Esophagus muscularis mucosa (tissue), 4 donors: ENCODE measurements at regions not wholly inside any gene's neighbourhood (a gene's known extent, or its start where the extent isn't known, plus 50 kb on each side); places are given as distances from the start of the nearest gene placed in this dataset.
A peak's percentile ranks its signal among the peaks of the same experiment; 100 is the strongest.

Experiments
- DNase-seq: peaks from one replicate; pipeline ENCODE4 v3.0.0-alpha.2; 2017; ENCODE audit errors: extremely low spot score
- H3K27ac ChIP-seq, 4 donors: fragments of 200-600 bp; sonication (generic); replicated peaks in 1 of 4; 1 replicate in 3 of 4; 2 replicates in 1 of 4; pipeline ENCODE4 v1.5.1; 2016 to 2019; ENCODE audit warnings: mild to moderate bottlenecking in 1 of 4
- H3K27me3 ChIP-seq, 4 donors: fragments of 200-600 bp; sonication (generic); one replicate each; pipeline versions ENCODE4 v1.5.1 to v1.6.0; 2016 to 2019
- H3K36me3 ChIP-seq, 4 donors: fragments of 200-600 bp; sonication (generic); one replicate each; pipeline ENCODE4 v1.5.1; 2016 to 2019
- H3K4me1 ChIP-seq, 4 donors: fragments of 200-600 bp; sonication (generic); one replicate each; pipeline ENCODE4 v1.5.1; 2016 to 2019
- H3K4me3 ChIP-seq, 4 donors: fragments of 200-600 bp; sonication (generic); 1 replicate in 2 of 4; 2 replicates in 2 of 4; pipeline ENCODE4 v1.5.1; 2016 to 2019; ENCODE audit warnings: mild to moderate bottlenecking in 4 of 4, moderate library complexity in 1 of 4
- H3K9me3 ChIP-seq, 4 donors: fragments of 200-600 bp; sonication (generic); 1 replicate in 3 of 4; 2 replicates in 1 of 4; pipeline ENCODE4 v1.5.1; 2016 to 2019
- EP300 ChIP-seq: sonication (generic); formaldehyde crosslinking; IDR thresholded peaks from one replicate; pipeline ENCODE4 v1.6.1; 2017; ENCODE audit warnings: antibody characterized with exemption
- POLR2A ChIP-seq: fragments of 450-650 bp; IDR thresholded peaks from one replicate; pipeline ENCODE4 v1.6.1; 2017; ENCODE audit warnings: antibody characterized with exemption, moderate library complexity, mild to moderate bottlenecking, low read depth
- POLR2AphosphoS5 ChIP-seq, 2 donors: sonication (generic); formaldehyde crosslinking; IDR thresholded peaks; one replicate each; pipeline ENCODE4 v1.6.1; 2017; ENCODE audit warnings: antibody characterized with exemption in 2 of 2
- WGBS: methylation state at CpG from one replicate; pipeline ENCODE4 v1.1.5; 2018; 5-methylcytosine and 5-hydroxymethylcytosine counted together
- intact Hi-C: fragments of 100-400 bp; cut with DNase I; formaldehyde crosslinking; loops from one replicate; pipeline ENCODE4 v1.15.1; 2023
- TF ChIP-seq, protein P1 (sequence below), 3 experiments: fragments of 200-600 bp in 2 of 3; fragments of 450-650 bp in 1 of 3; sonication (generic) in 2 of 3; IDR thresholded peaks; one replicate each; pipeline ENCODE4 v1.5.1; 2017 to 2019; ENCODE audit warnings: antibody characterized with exemption in 3 of 3, mild to moderate bottlenecking in 2 of 3, moderate library complexity in 1 of 3

- Histone ChIP-seq H3K27ac (no peak overlapping the region), H3K9me3 (peaks cover 0 to 5% (median 0%) of the 10 kb centered on the region in 4 donors), H3K27me3 (no peaks in the 10 kb centered on the region), H3K36me3 (no peaks in the 10 kb centered on the region), H3K4me3 (no peak overlapping the region), H3K4me1 (peaks cover 6 to 20% (median 15%) of the 10 kb centered on the region in 4 donors)
- TF ChIP-seq, protein P1, sequence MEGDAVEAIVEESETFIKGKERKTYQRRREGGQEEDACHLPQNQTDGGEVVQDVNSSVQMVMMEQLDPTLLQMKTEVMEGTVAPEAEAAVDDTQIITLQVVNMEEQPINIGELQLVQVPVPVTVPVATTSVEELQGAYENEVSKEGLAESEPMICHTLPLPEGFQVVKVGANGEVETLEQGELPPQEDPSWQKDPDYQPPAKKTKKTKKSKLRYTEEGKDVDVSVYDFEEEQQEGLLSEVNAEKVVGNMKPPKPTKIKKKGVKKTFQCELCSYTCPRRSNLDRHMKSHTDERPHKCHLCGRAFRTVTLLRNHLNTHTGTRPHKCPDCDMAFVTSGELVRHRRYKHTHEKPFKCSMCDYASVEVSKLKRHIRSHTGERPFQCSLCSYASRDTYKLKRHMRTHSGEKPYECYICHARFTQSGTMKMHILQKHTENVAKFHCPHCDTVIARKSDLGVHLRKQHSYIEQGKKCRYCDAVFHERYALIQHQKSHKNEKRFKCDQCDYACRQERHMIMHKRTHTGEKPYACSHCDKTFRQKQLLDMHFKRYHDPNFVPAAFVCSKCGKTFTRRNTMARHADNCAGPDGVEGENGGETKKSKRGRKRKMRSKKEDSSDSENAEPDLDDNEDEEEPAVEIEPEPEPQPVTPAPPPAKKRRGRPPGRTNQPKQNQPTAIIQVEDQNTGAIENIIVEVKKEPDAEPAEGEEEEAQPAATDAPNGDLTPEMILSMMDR (IDR thresholded peaks at IDR 0.05): no peak
- TF ChIP-seq EP300: no peak
- TF ChIP-seq POLR2A: no peak
- no peak for TF ChIP-seq POLR2AphosphoS5 (IDR thresholded peaks at IDR 0.05)
- 52% methylated on average over 7 of the region's 7 CpGs for WGBS
- DNase-seq: no peak
- intact Hi-C loops: loop anchor here (2.0 kb wide), 1 partner anchor 30 kb away; no protein-coding TSS in a partner anchor
These were observed 583.0 kb downstream of the BCOR start for GRCh38 chrX:39514801-39515200.

GRCh38 chrX:39516427-39516841 lies 581.3 kb downstream of the BCOR start:
- H3K27me3 ChIP-seq: no peaks in the 10 kb centered on the region
- no peak overlapping the region for H3K27ac ChIP-seq
- intact Hi-C loops: no loop called here
- peaks cover 7 to 25% (median 16%) of the 10 kb centered on the region in 4 donors for H3K4me1 ChIP-seq
- TF ChIP-seq POLR2A: no peak
- TF ChIP-seq, protein P1 (IDR thresholded peaks at IDR 0.05): no peak
- TF ChIP-seq EP300: no peak
- no peak for TF ChIP-seq POLR2AphosphoS5 (IDR thresholded peaks at IDR 0.05)
- no peak overlapping the region for H3K4me3 ChIP-seq
- no peaks in the 10 kb centered on the region for H3K36me3 ChIP-seq
- WGBS: 87% methylated on average over 13 of the region's 17 CpGs
- H3K9me3 ChIP-seq: no peaks in the 10 kb centered on the region
- no peak for DNase-seq

DNA sequence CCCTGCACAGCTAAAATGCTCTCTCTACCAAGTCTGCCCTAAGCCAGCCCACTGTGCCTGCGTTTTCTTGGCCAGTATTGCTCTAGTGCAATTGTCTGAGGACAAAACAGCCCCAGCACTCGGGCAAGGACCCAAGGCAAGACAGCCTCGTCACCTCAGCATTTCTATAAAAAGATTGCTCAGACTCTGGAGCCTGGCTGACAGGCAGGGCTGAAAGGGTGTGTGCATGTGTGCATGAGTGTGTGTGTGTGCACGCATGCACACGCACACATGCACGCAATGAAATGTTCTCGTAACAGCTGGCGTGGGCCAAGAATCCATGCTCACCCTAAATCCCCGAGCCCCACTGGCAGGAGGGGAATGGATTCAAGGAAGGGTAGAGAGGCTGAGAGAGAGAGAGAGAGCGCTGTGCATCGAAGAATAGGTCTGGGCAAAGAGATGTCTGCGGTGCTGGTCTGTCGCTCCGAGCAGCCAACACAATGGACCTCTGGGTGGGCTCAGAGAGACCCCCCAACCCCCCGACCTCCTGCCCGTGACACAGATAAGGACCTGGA lies 579.2 kb downstream of the BCOR start:
- intact Hi-C loops: no loop called here
- H3K4me1 ChIP-seq: peaks cover 7 to 25% (median 16%) of the 10 kb centered on the region in 4 donors
- H3K27ac ChIP-seq: peak overlapping the region; percentile 67 to 78 (median 68)
- TF ChIP-seq POLR2A (no peak), EP300 (no peak), POLR2AphosphoS5 (IDR thresholded peaks at IDR 0.05) (no peak)
- TF ChIP-seq, protein P1 (IDR thresholded peaks at IDR 0.05): no peak
- no peaks in the 10 kb centered on the region for H3K27me3 ChIP-seq
- no peaks in the 10 kb centered on the region for H3K36me3 ChIP-seq
- WGBS: 53% methylated on average over 16 of the region's 16 CpGs
- peaks cover 0 to 6% (median 0%) of the 10 kb centered on the region in 4 donors for H3K9me3 ChIP-seq
- DNase-seq: no peak
- peak overlapping the region; percentile 25 to 37 (median 32) for H3K4me3 ChIP-seq

GRCh38 chrX:39519030-39519488 lies 578.7 kb downstream of the BCOR start:
- peak overlapping the region; percentile 25 to 37 (median 32) for H3K4me3 ChIP-seq
- H3K4me1 ChIP-seq: peaks cover 7 to 25% (median 16%) of the 10 kb centered on the region in 4 donors
- peak overlapping the region; percentile 67 to 78 (median 68) for H3K27ac ChIP-seq
- TF ChIP-seq EP300 (no peak), POLR2AphosphoS5 (IDR thresholded peaks at IDR 0.05) (no peak), POLR2A (no peak)
- TF ChIP-seq, protein P1 (IDR thresholded peaks at IDR 0.05): no peak
- DNase-seq: no peak
- no peaks in the 10 kb centered on the region for H3K27me3 ChIP-seq
- WGBS: 42% methylated on average over 14 of the region's 19 CpGs
- intact Hi-C loops: no loop called here
- H3K36me3 ChIP-seq: no peaks in the 10 kb centered on the region
- H3K9me3 ChIP-seq: peaks cover 0 to 10% (median 0%) of the 10 kb centered on the region in 4 donors
